ENCODE measurements at regions not wholly inside any gene's neighbourhood (a gene's known extent, or its start where the extent isn't known, plus 50 kb on each side); places are given as distances from the start of the nearest gene placed in this dataset.

DNA sequence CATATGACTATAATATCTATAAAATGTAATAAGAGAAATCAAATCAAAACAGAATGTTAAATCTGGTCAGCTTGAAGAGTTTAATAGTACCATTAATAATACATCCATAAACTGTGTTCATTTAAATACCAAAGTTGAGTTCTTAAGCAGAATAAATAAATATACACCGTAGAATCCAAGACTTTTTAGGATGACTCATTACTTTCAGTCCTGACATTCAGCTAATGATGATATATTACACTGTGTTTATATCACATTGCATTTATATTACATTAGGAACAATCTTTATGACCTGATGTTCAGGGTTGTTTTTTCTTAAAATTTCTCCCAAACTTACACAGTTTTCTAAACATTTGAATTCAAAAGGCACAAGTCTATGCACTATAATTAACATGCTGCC is 331.3 kb downstream of the SS18 start:
- Histone ChIP-seq H2AK9ac (replicated peaks; ENCODE audit: low read depth, low read length, poor library complexity) (no peak overlapping the region), H3K9ac (ENCODE audit: low read depth, low read length) (no peak overlapping the region), H3K27me3 (ENCODE audit: control insufficient read depth, insufficient read depth, low read length) (no peaks in the 10 kb centered on the region; the same call in 1 of the 2 replicates), H3K18ac (ENCODE audit: low read depth, low read length) (no peak overlapping the region), H3K4me3 (ENCODE audit: insufficient read depth, low read depth, low read length) (no peak overlapping the region), H3K27ac (ENCODE audit: insufficient read depth, low read length) (no peak overlapping the region), H2BK120ac (ENCODE audit: low read depth, low read length) (no peak overlapping the region), H2BK15ac (ENCODE audit: low read depth, low read length) (no peak overlapping the region), H2BK5ac (ENCODE audit: low read depth, low read length, poor library complexity, severe bottlenecking) (no peak overlapping the region), H3K79me1 (ENCODE audit: low read depth in 1 of 2, low read length in 2 of 2) (no peaks in the 10 kb centered on the region), H3K9me3 (ENCODE audit: control insufficient read depth, insufficient read depth, low read length) (no peaks in the 10 kb centered on the region), H4K20me1 (ENCODE audit: insufficient read depth, low read length) (no peaks in the 10 kb centered on the region), H4K8ac (ENCODE audit: low read depth in 2 of 2, low read length in 2 of 2) (no peak overlapping the region), H4K91ac (ENCODE audit: insufficient read depth, low read depth, low read length) (no peak overlapping the region), H2AFZ (replicated peaks; ENCODE audit: low read length, poor library complexity) (no peak overlapping the region), H3K9me1 (ENCODE audit: insufficient read depth, low read length) (no peaks in the 10 kb centered on the region), H3K4me2 (ENCODE audit: low read depth, low read length) (no peak overlapping the region), H3K36me3 (ENCODE audit: control insufficient read depth, insufficient read depth, low read length) (no peaks in the 10 kb centered on the region), H3K4me1 (ENCODE audit: control insufficient read depth, insufficient read depth, low read length) (no peaks in the 10 kb centered on the region), H3K56ac (ENCODE audit: extremely low read depth, insufficient read depth, low read length) (no peak overlapping the region), H4K5ac (ENCODE audit: low read depth, low read length) (no peak overlapping the region), H2AK5ac (ENCODE audit: low read depth, low read length) (no peak overlapping the region), H3K14ac (replicated peaks; ENCODE audit: low read depth, low read length) (no peak overlapping the region), H3K23ac (ENCODE audit: low read depth, low read length) (no peak overlapping the region), H3K4ac (ENCODE audit: low read depth, low read length) (no peak overlapping the region), H2BK20ac (ENCODE audit: low read depth, low read length) (no peak overlapping the region)
- CTCF ChIA-PET, result no interaction called here
- TF ChIP-seq, protein P1, sequence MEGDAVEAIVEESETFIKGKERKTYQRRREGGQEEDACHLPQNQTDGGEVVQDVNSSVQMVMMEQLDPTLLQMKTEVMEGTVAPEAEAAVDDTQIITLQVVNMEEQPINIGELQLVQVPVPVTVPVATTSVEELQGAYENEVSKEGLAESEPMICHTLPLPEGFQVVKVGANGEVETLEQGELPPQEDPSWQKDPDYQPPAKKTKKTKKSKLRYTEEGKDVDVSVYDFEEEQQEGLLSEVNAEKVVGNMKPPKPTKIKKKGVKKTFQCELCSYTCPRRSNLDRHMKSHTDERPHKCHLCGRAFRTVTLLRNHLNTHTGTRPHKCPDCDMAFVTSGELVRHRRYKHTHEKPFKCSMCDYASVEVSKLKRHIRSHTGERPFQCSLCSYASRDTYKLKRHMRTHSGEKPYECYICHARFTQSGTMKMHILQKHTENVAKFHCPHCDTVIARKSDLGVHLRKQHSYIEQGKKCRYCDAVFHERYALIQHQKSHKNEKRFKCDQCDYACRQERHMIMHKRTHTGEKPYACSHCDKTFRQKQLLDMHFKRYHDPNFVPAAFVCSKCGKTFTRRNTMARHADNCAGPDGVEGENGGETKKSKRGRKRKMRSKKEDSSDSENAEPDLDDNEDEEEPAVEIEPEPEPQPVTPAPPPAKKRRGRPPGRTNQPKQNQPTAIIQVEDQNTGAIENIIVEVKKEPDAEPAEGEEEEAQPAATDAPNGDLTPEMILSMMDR (conservative IDR thresholded peaks at IDR 0.05; ENCODE audit: low read depth, low read length), result no peak
- TF ChIP-seq BHLHE40 (IDR thresholded peaks at IDR 0.05; ENCODE audit: low read depth, low read length) (no peak), FOS (IDR thresholded peaks at IDR 0.05; ENCODE audit: low read depth, low read length) (peak; percentile 52; the same call in 1 of the 2 replicates), SMC3 (IDR thresholded peaks at IDR 0.05; ENCODE audit: low read depth, low read length) (no peak), MAFK (IDR thresholded peaks at IDR 0.05; ENCODE audit: low read depth, low read length) (no peak), CEBPB (IDR thresholded peaks at IDR 0.05; ENCODE audit: low read depth, low read length) (no peak)
- POLR2A ChIA-PET (ENCODE audit: unreplicated experiment), result no interaction called here
- DNase-seq (peak; percentile 58), ATAC-seq (ENCODE audit: low read depth) (peak; percentile 65)
- no CpG with 5 or more reads among the region's 1 CpG for WGBS, 2 experiments (ENCODE audit: extremely low coverage in 2 of 2, insufficient read length in 1 of 2)
- BruUV-seq (replicated peaks), result no TSS peak
- dilution Hi-C loops (cut with HindIII; ENCODE audit: low sequenced_read_pairs, unreplicated experiment), result no loop called here
- in situ Hi-C loops (cut with MboI; ENCODE audit: low sequenced_read_pairs), result no loop called here
- intact Hi-C loops (cut with micrococcal nuclease), result no loop called here

All from IMR-90 (cell line).